ENCODE measurements at regions not wholly inside any gene's neighbourhood (a gene's known extent, or its start where the extent isn't known, plus 50 kb on each side); places are given as distances from the start of the nearest gene placed in this dataset.
"Not testable (repeated sequence)": the region's sequence is repeated elsewhere in the genome, so short reads cannot be mapped to it uniquely, and the experiment has no call there.

DNA sequence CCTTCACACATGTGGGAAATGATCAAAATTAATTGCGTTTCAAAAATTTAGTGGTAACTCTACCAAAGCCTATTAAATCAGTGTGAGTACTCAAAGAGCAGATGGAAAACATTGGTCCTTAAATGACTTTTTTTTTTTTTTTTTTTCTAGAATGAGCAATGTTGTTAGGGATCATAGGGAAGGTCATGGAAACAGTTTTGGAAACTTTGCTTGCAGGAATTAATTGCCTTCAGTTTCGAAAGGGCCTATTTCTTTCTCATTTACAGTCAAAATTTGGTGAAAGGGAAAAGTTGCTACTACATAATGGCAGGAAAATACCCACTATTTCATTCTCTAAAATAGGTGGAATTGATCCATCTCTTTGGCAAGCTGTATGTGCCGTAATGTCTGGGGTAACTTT, 160.9 kb downstream of the RTL9 start:
- DNase-seq = no peak

DNA sequence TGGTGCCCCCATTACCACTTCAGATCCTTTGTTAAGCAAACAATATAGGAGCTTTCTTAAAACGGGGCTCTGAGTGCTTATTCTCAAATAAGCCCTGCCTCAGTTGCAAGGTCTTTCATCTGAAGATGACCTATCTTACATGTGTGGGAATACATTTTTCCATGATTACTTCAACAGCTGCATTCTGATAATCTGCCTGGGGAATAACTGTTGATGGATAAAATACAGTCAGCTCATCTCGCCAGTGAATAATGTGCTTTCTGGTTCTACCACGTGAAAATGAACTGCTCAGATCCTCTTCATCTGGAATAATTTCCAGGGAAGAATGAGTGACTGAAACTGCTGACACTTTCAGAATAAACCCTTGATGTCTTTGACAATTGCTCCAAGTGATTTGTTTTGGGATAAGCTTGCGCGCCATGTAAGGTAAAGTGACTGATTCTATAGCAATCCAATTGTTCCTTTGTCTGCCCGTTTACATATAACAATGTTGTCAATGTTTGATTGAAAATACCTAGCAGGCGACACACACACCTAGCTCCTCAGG, 161.3 kb downstream of the RTL9 start:
- DNase-seq = no peak

DNA sequence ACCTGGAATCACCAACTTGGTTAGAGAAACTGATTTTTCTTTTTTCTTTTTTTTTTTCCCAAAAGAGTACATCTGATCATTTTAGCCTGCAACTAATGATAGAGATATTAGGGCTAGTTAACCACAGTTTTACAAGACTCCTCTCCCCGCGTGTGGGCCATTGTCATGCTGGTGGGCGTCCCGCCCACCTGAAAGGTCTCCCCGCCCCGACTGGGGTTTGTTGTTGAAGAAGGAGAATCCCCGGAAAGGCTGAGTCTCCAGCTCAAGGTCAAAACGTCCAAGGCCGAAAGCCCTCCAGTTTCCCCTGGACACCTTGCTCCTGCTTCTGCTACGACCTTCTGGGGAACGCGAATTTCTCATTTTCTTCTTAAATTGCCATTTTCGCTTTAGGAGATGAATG, 162.0 kb downstream of the RTL9 start:
- not testable (repeated sequence) for DNase-seq

DNA sequence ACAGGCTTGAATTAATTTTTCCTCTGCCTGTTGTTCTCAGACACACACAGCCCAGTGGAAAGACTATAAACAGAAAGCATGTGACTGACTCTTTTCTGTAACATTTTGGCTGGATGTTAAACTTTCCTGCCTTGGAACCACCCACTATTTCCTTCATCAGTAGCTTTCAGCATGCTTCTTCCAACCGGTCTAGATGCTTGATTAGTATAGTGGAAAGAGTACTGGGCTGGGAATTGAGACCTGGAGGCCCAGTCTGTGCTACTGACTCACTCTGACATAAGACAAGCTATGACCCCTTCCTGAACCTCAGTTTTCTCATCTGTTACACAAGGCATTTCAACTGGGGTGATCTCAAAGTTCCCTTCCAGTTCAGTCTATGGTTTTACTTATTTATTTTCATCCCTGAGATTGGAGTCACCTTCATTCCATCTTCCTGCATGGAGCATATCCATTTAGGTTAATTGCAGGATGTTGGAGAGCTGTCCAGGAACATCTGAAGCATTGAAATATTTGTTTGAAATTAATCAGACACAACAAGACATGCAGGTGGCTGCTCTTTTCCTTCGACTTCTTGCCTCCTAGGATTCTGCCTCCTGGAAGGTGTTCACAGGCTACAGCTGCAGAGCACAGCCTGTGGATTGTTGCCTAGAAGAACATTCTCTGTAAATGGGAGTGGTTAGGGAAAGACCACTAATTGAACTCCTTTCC, 173.4 kb downstream of the RTL9 start:
- DNase-seq = no peak

DNA sequence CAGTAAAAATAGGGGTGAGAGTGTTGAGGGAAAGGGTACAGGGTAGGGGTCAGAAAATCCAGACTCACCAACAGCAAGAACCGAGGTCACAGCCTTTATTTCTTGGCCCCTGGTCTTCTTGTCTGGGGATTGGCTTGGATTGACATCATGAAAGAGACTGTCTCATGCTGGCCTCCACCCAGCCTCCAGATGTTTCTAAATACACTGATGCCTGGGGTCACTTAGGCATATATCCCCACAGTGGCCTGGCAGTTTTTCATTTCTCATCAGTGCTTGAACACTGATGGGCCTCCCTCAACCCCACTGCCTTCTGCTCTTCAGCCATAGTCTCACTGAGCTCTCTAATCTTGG, 173.9 kb downstream of the RTL9 start:
- DNase-seq = no peak

DNA sequence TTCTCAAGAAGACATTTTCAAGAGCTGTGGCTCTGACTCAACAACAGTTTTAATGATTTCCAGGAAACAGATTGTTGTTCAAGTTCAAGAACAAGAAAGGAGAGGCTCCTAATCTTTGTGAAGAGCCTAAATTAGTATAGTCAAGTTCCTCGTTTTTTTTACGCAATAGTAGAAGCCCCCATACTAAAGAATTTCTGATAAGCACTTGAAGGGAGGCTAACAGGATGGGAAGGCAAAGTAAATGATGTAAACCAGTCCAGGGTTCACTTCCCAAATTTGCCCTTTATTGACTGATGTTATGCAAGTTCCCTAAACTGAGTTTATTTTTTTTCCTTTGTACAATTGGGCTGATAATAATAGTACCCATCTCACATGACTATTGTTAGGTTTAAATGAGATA, 178.2 kb downstream of the RTL9 start:
- DNase-seq = no peak

DNA sequence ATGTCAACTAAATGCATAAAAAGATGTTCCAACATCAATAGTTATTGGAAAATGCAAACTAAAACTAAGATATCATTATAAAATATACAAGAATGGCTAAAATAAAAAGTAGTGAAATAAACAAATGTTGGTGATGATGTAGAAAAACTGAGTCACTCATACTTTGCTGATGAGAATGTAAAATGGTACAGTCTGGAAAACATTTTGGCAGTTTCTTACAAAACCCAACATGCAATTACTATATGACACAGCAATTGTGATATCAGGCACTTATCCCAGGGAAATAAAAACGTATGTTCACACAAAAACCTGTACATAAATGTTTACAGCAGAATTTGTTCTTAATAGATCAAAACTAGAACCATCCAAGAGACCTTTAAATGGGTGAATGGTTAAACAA, 182.6 kb downstream of the RTL9 start:
- no peak for DNase-seq

DNA sequence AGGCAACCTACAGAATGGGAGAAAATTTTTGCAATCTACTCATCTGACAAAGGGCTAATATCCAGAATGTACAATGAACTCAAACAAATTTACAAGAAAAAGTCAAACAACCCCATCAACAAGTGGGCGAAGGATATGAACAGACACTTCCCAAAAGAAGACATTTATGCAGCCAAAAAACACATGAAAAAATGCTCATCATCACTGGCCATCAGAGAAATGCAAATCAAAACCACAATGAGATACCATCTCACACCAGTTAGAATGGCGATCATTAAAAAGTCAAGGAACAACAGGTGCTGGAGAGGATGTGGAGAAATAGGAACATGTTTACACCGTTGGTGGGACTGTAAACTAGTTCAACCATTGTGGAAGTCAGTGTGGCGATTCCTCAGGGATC, 192.2 kb downstream of the RTL9 start:
- DNase-seq = not testable (repeated sequence)

DNA sequence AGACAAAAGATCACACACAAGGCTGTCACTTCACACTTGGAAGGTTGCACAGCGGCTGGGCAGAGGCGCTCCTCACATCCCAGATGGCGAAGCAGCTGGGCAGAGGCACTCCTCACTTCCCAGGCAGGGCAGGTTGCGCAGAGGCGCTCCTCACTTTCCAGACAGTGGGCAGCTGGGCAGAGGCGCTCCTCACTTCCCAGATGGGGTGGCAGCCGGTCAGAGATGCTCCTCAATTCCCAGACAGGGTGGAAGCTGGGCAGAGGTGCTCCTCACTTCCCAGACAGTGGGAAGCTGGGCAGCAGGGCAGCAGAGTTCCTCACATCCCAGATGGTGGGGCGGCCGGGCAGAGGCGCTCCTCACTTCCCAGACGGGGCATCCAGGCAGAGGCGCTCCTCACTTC, 199.2 kb downstream of the RTL9 start:
- DNase-seq = no peak

DNA sequence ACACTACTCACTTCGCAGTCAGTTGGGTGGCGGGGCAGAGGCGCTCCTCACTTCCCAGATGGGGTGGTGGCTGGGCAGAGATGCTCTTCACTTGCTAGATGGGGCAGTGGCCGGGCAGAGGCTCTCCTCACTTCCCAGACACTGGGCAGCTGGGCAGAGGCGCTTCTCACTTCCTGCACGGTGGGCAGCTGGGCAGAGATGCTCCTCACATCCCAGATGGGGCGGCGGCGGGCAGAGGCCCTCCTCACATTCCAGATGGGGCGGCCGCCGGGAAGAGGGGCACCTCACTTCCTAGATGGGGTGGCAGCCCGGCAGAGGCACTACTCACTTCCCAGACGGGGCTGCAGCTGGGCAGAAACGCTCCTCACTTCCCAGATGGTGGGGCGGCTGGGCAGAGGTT, 199.8 kb downstream of the RTL9 start:
- no peak for DNase-seq

DNA sequence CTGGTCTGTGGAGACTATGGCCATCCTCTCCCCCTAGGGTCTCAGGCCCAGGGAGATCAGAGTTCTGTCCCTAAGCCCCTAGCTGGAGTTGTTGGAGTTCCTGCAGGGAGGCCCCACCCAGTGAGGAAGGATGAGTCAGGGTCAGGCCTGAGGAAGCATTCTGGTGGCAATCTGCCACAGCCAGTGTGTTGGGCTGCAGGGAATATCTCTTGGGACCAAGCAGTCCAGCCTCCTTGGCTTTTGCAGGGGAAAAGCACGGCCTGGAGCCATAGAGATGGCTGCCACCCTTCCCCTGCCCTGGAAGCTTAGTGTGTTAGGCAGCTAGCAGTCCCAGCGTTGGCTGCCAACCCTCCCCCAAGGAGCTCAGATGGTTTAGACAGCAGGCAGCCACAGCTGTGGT, 202.4 kb downstream of the RTL9 start:
- DNase-seq = no peak

DNA sequence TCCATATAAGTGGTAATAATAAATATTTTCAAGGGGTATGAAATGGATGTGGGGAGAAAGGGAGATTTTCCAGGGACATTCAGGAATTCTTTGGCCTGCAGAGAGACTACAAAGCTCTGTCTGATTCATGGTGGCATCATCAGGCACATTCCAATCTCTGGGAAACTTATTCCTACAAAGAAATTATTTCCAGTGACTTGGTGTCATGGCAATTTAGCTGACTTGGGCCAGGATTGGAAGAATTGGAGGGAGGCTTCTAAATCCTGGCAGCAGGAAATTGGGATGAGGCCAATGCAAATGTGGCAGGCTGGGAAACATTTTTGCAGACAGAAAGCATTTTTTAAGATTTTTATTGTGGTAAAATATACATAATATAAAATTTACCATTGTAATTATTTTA, 204.6 kb downstream of the RTL9 start:
- DNase-seq = no peak

DNA sequence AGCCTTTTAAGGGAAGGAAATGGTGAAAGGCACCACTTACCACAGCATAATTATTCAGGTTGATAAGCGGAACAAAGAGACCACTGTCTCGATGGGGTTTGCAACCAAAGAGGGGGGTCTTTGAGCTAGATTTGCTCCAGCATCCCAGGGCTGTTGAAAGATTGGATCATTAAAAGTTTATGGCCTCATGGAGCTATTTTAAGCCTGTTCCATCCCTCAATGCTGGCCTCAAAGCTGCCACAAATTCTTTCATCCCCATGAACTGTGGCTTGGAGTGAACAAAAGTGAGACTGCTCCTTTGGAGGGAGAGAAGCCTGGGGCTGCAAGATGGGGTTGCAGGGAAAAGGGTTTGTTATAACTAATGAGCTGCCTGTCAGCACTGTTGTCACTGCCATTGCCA, 209.8 kb downstream of the RTL9 start:
- DNase-seq = no peak

DNA sequence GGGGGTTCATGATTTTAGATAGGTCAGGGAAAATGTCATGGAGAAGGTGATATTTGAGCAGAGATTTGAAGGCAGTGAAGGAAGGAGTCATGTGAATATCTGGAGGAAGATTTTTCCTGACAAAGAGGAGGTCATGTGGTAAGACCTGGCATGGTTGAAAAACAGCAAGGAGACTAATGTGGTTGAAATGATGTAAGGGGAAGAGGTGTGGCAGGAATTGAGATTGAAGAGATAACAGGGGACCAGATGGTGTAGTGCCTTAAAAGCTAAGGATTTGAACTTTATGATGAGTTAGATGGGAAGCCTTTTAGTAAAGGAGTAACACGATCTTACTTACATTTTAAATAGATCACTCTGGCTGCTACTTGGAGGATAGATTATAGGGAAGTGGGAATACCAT, 210.9 kb downstream of the RTL9 start:
- no peak for DNase-seq

DNA sequence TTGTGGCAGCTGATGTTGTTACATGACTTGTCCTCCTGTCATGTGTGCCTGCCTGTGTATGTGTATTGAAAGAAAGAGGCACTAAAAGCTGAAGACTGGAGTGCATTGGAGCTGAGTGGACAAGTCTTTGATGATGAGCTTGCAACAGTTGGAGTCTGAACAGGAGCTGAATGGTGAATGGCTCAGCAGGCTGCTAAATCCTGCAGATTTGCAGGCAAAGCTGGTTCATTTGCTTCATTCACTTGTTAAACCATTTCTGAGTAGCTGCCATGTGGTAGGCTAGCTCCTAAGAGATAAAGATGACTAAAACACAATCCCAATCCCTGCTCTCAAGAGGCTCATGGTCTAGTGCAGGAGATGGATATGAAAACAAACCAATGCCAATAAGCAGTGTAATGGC, 217.3 kb downstream of the CHRDL1 start:
- DNase-seq = no peak

DNA sequence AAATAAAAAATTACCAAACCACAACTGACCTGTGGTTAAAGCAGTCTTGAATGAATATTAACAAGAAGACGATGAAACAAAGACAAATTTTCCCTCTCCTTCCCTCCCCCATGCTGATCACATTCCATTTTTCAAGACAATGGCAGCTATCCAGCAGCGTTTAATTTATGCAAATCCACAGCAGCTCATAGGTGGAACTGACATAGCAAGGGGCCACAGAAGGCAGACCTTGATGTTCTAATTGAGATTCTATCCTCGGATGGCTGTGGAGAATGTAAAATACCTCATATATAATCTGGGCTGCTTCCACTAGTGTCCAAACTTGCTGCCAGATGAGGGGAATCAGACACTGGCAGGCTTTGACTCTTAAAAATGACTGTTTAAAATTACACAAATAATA, 211.5 kb downstream of the CHRDL1 start:
- no peak for DNase-seq

DNA sequence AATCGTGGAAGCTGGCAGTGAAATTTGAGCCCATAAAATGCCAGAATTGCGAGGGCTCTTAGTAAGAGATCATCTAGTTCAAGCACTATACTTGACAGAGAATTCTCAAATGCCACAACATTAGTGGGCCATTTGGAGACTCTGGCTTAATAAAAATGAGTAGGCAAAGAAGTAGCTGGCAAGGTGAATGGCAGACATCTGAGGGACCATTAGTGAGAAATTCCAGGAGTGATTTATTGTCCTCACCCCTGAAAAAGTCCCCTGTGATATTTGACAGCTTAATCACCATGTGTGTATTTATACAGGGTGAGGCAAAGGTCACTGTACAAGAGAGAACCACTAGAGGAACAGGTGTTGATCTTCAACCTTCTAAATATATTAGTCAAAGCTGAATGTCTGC, 207.5 kb downstream of the CHRDL1 start:
- DNase-seq = no peak

DNA sequence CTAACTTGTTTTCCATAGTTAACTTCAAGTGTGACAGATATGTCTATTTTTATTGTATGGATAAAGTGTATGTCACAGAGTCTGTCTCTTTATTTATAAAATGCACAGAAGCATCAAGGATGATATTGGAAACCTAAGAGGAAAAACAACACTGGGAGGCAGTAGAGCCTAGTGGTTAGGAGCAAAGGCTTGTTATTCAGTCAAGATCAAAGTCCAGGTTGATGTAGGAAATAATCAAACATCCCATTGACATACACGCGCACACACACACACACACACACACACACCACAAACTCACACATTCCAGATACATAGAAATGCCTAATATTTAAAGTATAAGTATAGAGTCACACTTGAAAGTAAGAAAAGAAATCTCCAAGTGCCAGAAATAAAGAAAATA, 206.8 kb downstream of the CHRDL1 start:
- DNase-seq = no peak

DNA sequence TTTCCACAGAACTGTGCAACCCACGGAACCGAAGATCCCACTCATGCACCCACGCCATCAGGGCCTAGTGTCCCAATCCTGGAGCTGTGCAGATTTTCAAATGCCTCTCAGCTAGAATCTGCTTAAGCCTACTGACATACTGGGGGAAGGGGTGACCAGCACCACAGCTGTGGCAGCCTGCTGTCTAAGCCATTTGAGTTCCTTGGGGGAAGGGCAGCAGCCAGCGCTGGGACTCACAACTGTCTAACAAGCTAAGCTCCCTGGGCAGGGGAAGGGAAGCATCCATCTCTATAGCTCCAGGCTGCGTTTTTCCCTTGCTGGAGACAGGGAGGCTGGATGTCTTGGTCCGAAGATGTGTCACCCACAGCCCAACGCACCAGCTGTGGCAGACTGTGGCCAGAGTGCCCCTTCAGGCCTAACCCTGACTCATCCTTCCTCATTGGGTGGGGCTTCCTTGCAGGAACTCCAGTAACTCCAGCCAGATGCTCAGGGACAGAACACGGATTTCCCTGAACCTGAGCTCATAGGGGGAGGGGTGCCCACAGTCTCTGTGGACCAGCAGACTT, 194.8 kb downstream of the CHRDL1 start:
- DNase-seq = no peak

DNA sequence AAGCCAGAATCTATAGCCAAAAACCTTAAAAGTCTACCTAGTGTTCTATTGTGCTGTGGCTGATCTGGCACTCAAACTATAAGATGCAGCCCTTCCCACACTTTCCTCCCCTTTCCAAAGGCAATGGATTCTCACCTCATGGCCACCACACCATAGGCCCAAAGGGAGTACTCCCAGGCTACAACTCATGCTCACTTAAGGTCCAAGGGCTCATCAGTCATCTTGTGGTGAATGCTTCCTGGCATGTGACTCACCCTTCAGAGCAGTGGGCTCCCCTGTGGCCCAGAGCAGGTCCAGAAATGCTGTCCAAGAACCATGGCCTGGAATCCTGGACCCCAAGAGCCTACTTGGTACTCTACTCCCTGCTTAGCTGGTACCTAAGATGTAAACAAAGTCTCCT, 181.0 kb downstream of the CHRDL1 start:
- no peak for DNase-seq

Data from NCI-H1092 treated with DMSO at 0.1 percent for 48 hours (cell line).